ENCODE measurements at regions not wholly inside any gene's neighbourhood (a gene's known extent, or its start where the extent isn't known, plus 50 kb on each side); places are given as distances from the start of the nearest gene placed in this dataset.
"Not testable (repeated sequence)": the region's sequence is repeated elsewhere in the genome, so short reads cannot be mapped to it uniquely, and the experiment has no call there.

DNA sequence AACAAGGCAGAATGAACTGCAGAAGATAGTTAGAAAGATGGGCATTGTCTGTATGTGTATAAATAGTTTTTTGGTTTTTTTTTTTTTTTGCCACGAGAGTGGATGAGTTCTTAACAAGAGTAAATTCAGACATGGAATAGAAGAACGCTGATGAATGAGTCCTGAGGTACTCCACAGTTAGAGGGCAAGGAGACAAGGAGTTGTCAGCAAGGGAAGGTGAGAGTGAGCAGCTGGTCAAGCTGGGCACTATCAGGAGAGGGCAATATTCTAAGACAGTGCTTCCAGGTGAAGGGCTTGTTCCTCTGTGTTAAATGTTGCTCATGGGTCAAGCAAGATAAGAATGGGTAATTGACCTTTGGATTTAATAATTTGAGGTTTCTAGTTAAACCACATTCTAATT lies 138.6 kb upstream of the FAM78B start:
- CTCF ChIA-PET = no interaction called here
- BruUV-seq (replicated peaks) = no TSS peak
- intact Hi-C loops (cut with micrococcal nuclease; ENCODE audit: unreplicated experiment) = no loop called here

DNA sequence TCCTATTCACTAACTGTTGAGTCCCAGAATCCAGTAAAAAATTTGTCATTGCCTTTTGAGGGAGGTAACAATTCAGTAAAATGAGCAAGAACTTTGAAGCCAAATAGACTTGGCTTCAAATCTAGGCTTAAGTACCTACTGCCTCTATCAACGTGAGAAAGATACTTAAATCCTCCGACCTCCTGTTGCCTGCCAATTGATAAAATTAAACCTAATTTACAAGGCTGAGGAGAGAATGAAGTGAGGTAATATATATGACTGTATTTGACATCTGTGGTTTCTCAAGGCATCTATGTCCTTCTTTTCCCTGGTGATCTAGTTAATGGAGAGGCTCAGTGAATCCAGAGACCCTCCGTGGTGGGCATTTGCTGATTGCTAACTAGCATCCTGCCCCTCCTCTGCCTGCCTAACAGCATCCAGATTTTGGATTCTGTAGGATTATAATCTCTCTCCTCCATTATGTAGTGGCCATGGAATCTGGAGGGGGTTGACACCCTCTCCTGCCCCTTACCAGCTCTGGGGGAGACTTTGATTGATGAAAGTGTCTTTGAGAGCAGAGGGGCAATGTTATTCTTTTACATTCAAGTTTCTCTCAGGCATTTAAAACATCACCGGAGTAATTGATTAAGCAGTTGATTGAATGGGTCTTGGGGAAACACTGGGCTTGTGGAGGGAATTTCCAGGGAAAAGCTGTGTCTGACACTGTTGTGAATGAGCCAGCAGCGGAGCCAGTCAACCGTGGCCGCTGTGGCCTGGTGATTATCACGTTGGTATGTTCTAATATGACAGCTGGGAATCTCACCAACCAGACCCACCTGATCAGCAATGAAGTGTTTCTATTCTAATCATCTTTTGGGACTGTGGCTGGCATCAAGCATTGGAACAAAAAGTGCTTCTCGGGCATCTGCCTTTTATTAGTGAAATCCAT lies 140.7 kb upstream of the FAM78B start:
- Histone ChIP-seq H3K9me3 (ENCODE audit: insufficient read depth, low read depth) (no peaks in the 10 kb centered on the region), H3K27ac (no peak overlapping the region), H3K79me2 (ENCODE audit: low read depth) (no peaks in the 10 kb centered on the region), H4K20me1 (ENCODE audit: insufficient read depth) (no peaks in the 10 kb centered on the region), H2AFZ (no peak overlapping the region), H3K9me2 (ENCODE audit: insufficient read depth) (no peaks in the 10 kb centered on the region), H3K4me1 (replicated peaks; ENCODE audit: insufficient read depth) (no peaks in the 10 kb centered on the region), H3K4me3 (no peak overlapping the region), H3K36me3 (ENCODE audit: low read depth) (no peaks in the 10 kb centered on the region), H3K4me2 (no peak overlapping the region), H3F3A (ENCODE audit: insufficient read depth, low read depth) (no peaks in the 10 kb centered on the region), H3K27me3 (ENCODE audit: insufficient read depth, low read depth) (peaks cover 12% of the 10 kb centered on the region)
- no TSS peak for BruUV-seq (replicated peaks)
- TF ChIP-seq, protein P1, sequence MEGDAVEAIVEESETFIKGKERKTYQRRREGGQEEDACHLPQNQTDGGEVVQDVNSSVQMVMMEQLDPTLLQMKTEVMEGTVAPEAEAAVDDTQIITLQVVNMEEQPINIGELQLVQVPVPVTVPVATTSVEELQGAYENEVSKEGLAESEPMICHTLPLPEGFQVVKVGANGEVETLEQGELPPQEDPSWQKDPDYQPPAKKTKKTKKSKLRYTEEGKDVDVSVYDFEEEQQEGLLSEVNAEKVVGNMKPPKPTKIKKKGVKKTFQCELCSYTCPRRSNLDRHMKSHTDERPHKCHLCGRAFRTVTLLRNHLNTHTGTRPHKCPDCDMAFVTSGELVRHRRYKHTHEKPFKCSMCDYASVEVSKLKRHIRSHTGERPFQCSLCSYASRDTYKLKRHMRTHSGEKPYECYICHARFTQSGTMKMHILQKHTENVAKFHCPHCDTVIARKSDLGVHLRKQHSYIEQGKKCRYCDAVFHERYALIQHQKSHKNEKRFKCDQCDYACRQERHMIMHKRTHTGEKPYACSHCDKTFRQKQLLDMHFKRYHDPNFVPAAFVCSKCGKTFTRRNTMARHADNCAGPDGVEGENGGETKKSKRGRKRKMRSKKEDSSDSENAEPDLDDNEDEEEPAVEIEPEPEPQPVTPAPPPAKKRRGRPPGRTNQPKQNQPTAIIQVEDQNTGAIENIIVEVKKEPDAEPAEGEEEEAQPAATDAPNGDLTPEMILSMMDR (conservative IDR thresholded peaks at IDR 0.05) = no peak
- TF ChIP-seq EZH2 (IDR thresholded peaks at IDR 0.05; ENCODE audit: low read depth) = no peak
- DNase-seq = no peak
- intact Hi-C loops (cut with micrococcal nuclease; ENCODE audit: unreplicated experiment) = no loop called here
- POLR2A ChIA-PET (ENCODE audit: unreplicated experiment) = no interaction called here
- CTCF ChIA-PET = no interaction called here

More for the DNA sequence above, 138.6 kb upstream of the FAM78B start:
- Histone ChIP-seq H3K36me3 (ENCODE audit: low read depth) (no peaks in the 10 kb centered on the region), H4K20me1 (ENCODE audit: insufficient read depth) (no peaks in the 10 kb centered on the region), H3K9me3 (ENCODE audit: insufficient read depth, low read depth) (no peaks in the 10 kb centered on the region), H3K27ac (no peak overlapping the region), H3K79me2 (ENCODE audit: low read depth) (no peaks in the 10 kb centered on the region), H3K4me1 (replicated peaks; ENCODE audit: insufficient read depth) (no peaks in the 10 kb centered on the region), H3K27me3 (ENCODE audit: insufficient read depth, low read depth) (peaks cover 12% of the 10 kb centered on the region), H3K4me2 (no peak overlapping the region), H2AFZ (no peak overlapping the region), H3K9me2 (ENCODE audit: insufficient read depth) (no peaks in the 10 kb centered on the region), H3F3A (ENCODE audit: insufficient read depth, low read depth) (no peaks in the 10 kb centered on the region), H3K4me3 (no peak overlapping the region)
- DNase-seq = no peak
- TF ChIP-seq, protein P1 (conservative IDR thresholded peaks at IDR 0.05) = no peak
- no peak for TF ChIP-seq EZH2 (IDR thresholded peaks at IDR 0.05; ENCODE audit: low read depth)
- POLR2A ChIA-PET (ENCODE audit: unreplicated experiment) = no interaction called here

DNA sequence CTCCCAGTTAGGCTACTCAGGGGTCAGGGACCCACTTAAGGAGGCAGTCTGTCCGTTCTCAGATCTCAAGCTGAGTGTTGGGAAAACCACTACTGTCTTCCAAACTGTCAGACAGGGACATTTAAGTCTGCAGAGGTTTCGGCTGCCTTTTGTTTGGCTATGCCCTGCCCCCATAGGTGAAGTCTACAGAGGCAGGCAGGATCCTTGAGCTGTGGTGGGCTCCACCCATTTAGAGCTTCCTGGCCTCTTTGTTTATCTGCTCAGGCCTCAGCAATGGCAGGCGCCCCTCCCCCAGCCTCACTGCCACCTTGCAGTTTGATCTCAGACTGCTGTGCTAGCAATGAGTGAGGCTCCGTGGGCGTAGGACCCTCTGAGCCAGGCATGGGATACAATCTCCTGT lies 149.5 kb upstream of the FAM78B start:
- DNase-seq; H3K27ac ChIP-seq; POLR2A ChIA-PET (ENCODE audit: unreplicated experiment); H2AFZ ChIP-seq; CTCF ChIA-PET; H3K9me2 ChIP-seq (ENCODE audit: insufficient read depth); H3K36me3 ChIP-seq (ENCODE audit: low read depth); H3K9me3 ChIP-seq (ENCODE audit: insufficient read depth, low read depth); H3K27me3 ChIP-seq (ENCODE audit: insufficient read depth, low read depth); BruUV-seq (replicated peaks); H3K4me2 ChIP-seq; intact Hi-C loops (cut with micrococcal nuclease; ENCODE audit: unreplicated experiment); H4K20me1 ChIP-seq (ENCODE audit: insufficient read depth); H3K79me2 ChIP-seq (ENCODE audit: low read depth); H3K4me3 ChIP-seq; H3K4me1 ChIP-seq (replicated peaks; ENCODE audit: insufficient read depth); H3F3A ChIP-seq (ENCODE audit: insufficient read depth, low read depth): not testable (repeated sequence)
